HepG2 (cell line): ENCODE measurements at regions not wholly inside any gene's neighbourhood (a gene's known extent, or its start where the extent isn't known, plus 50 kb on each side); places are given as distances from the start of the nearest gene placed in this dataset.

Source experiments
- CBX1 ChIP-seq: IDR thresholded peaks from one replicate; pipeline ENCODE4 v1.6.1; 2016; ENCODE audit warnings: antibody characterized with exemption, low read depth
- CTCF ChIP-seq: sonication (generic); formaldehyde crosslinking; IDR thresholded peaks from 2 replicates; pipeline ENCODE4 v1.5.0; 2020; ENCODE audit warnings: mild to moderate bottlenecking, missing genetic modification reagents, moderate library complexity
- ETV6 ChIP-seq: sonication (generic); formaldehyde crosslinking; conservative IDR thresholded peaks from 2 replicates; pipeline ENCODE4 v1.4.0; 2020; ENCODE audit warnings: missing genetic modification reagents
- HDAC1 ChIP-seq: sonication (generic); formaldehyde crosslinking; IDR thresholded peaks from 2 replicates; pipeline ENCODE4 v1.5.1; 2020; ENCODE audit warnings: mild to moderate bottlenecking, missing genetic modification reagents
- HNF4A ChIP-seq: sonication (generic); formaldehyde crosslinking; IDR thresholded peaks from 2 replicates; pipeline ENCODE4 v1.4.0; 2020; ENCODE audit warnings: missing genetic modification reagents
- KAT2B ChIP-seq: fragments of 150-350 bp; IDR thresholded peaks from 2 replicates; pipeline ENCODE4 v1.6.1; 2014; ENCODE audit warnings: low read depth, low read length, borderline replicate concordance
- KDM5A ChIP-seq: fragments of 200-600 bp; sonication (generic); IDR thresholded peaks from 2 replicates; pipeline ENCODE4 v1.7.0; 2018; ENCODE audit warnings: antibody characterized with exemption, mild to moderate bottlenecking, low read length, borderline replicate concordance
- TCF7L2 ChIP-seq: IDR thresholded peaks from 2 replicates; pipeline ENCODE4 v1.6.1; 2011; ENCODE audit warnings: mild to moderate bottlenecking, low read depth, low read length, moderate library complexity
- TOPORS ChIP-seq: sonication (generic); formaldehyde crosslinking; IDR thresholded peaks from 2 replicates; pipeline ENCODE4 v1.8.0; 2023; ENCODE audit warnings: mild to moderate bottlenecking, missing genetic modification reagents
- ZBTB21 ChIP-seq: sonication (generic); formaldehyde crosslinking; IDR thresholded peaks from 2 replicates; pipeline ENCODE4 v1.4.0; 2020; ENCODE audit warnings: missing genetic modification reagents
- ZBTB40 ChIP-seq, 2 experiments: fragments of 450-650 bp in 1 of 2; sonication (generic) in 1 of 2; formaldehyde crosslinking in 1 of 2; IDR thresholded peaks; 2 replicates each; pipeline versions ENCODE4 v1.6.1 to v1.8.0; 2016 to 2022; ENCODE audit warnings: antibody characterized with exemption in 1 of 2, mild to moderate bottlenecking in 1 of 2, missing genetic modification reagents in 1 of 2
- ZSCAN12 ChIP-seq: sonication (generic); formaldehyde crosslinking; IDR thresholded peaks from 2 replicates; pipeline ENCODE4 v1.9.0; 2021; ENCODE audit warnings: mild to moderate bottlenecking, missing genetic modification reagents

GRCh38 chr1:67544921-67545320 lies 114.7 kb upstream of the SERBP1 start:
- TF ChIP-seq KDM5A (no peak), ZBTB21 (CRISPR knock-in tag) (no peak), CTCF (CRISPR knock-in tag) (no peak), ETV6 (CRISPR knock-in tag) (no peak), TCF7L2 (no peak), ZBTB40 (IDR thresholded peaks at IDR 0.05) (no peak), ZBTB40 (CRISPR knock-in tag; IDR thresholded peaks at IDR 0.05) (no peak), TOPORS (CRISPR knock-in tag) (no peak), ZSCAN12 (CRISPR knock-in tag) (no peak), CBX1 (no peak), KAT2B (no peak), HDAC1 (CRISPR knock-in tag) (no peak), HNF4A (CRISPR knock-in tag) (no peak)
